Fibroblast of lung (primary cell): ENCODE measurements at regions not wholly inside any gene's neighbourhood (a gene's known extent, or its start where the extent isn't known, plus 50 kb on each side); places are given as distances from the start of the nearest gene placed in this dataset.

Source experiments
- DNase-seq, 2 donors: peaks; one replicate each; pipeline versions ENCODE4 v3.0.0 to v3.0.0-alpha.2; 2010; ENCODE audit warnings: low read depth in 2 of 2
- H2AFZ ChIP-seq: 2 replicates; pipeline ENCODE4 v1.5.1; 2012; ENCODE audit warnings: low read length, control low read depth, inconsistent platforms
- H3K27ac ChIP-seq: 2 replicates; pipeline ENCODE4 v1.5.1; 2011; ENCODE audit warnings: low read length, control low read depth; ENCODE audit not compliant: insufficient read depth
- H3K27me3 ChIP-seq: 2 replicates; pipeline ENCODE4 v1.5.1; 2011; ENCODE audit warnings: mild to moderate bottlenecking, low read length; ENCODE audit not compliant: control insufficient read depth, insufficient read depth
- H3K36me3 ChIP-seq: 2 replicates; pipeline ENCODE4 v1.5.1; 2011; ENCODE audit warnings: low read length; ENCODE audit not compliant: control insufficient read depth, insufficient read depth
- H3K4me1 ChIP-seq: 2 replicates; pipeline ENCODE4 v1.5.1; 2011; ENCODE audit warnings: low read length; ENCODE audit not compliant: control insufficient read depth, insufficient read depth; ENCODE audit errors: extremely low read depth
- H3K4me2 ChIP-seq: 2 replicates; pipeline ENCODE4 v1.5.1; 2011; ENCODE audit warnings: low read length, control low read depth; ENCODE audit not compliant: insufficient read depth; ENCODE audit errors: extremely low read depth
- H3K4me3 ChIP-seq, 4 experiments: fragments of 200-600 bp in 1 of 4; sonication (generic) in 1 of 4; replicated peaks in 1 of 4; 2 replicates each; pipeline ENCODE4 v1.5.1; 2011 to 2016; ENCODE audit warnings: low read length in 4 of 4, low read depth in 3 of 4, mild to moderate bottlenecking in 3 of 4, control low read depth in 2 of 4, inconsistent platforms in 1 of 4, mixed read lengths in 1 of 4; ENCODE audit not compliant: insufficient read depth in 1 of 4; ENCODE audit errors: control extremely low read depth in 1 of 4
- H3K79me2 ChIP-seq: 2 replicates; pipeline ENCODE4 v1.5.1; 2012; ENCODE audit warnings: mild to moderate bottlenecking, low read length, inconsistent platforms; ENCODE audit not compliant: control insufficient read depth, insufficient read depth
- H3K9ac ChIP-seq: 2 replicates; pipeline ENCODE4 v1.5.1; 2011; ENCODE audit warnings: mild to moderate bottlenecking, low read length, control low read depth; ENCODE audit not compliant: insufficient read depth
- H3K9me3 ChIP-seq: 2 replicates; pipeline ENCODE4 v1.5.1; 2012; ENCODE audit warnings: low read depth, low read length; ENCODE audit not compliant: control insufficient read depth, insufficient read depth
- H4K20me1 ChIP-seq: 2 replicates; pipeline ENCODE4 v1.5.1; 2011; ENCODE audit warnings: low read length; ENCODE audit not compliant: control insufficient read depth, insufficient read depth; ENCODE audit errors: extremely low read depth
- EZH2 ChIP-seq: IDR thresholded peaks from 2 replicates; pipeline ENCODE4 v1.5.1; 2012; ENCODE audit warnings: low read length, control low read depth, mild to moderate bottlenecking; ENCODE audit errors: missing control alignments
- TF ChIP-seq, protein P1 (sequence below), 2 donors: IDR thresholded peaks in 1 of 2; conservative IDR thresholded peaks in 1 of 2; 1 replicate in 1 of 2; 2 replicates in 1 of 2; pipeline ENCODE4 v1.5.1; 2011 to 2012; ENCODE audit warnings: low read length in 2 of 2, control low read depth in 1 of 2, inconsistent platforms in 1 of 2, low read depth in 1 of 2, mild to moderate bottlenecking in 1 of 2

DNA sequence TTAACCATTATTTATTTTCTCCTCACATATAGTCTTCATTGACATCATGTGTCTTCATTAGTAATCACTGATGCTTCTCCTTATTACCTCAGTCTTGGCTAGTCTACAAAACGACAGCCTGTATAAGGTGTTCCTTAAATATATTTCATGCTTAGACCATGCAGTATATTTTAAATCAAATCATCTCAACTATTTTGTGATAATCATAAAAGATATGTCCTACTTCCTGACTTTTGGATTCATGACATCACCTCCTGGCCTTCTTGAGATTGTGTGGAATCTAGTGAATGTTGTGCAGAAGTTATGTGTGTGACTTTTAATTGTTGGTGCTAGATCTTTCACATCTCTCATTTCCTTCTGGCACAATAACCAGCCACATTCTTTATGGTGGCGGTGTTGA lies 1339.3 kb upstream of the C9orf72 start:
- no peaks in the 10 kb centered on the region for H3K9me3 ChIP-seq
- no peak for TF ChIP-seq EZH2
- TF ChIP-seq, protein P1, sequence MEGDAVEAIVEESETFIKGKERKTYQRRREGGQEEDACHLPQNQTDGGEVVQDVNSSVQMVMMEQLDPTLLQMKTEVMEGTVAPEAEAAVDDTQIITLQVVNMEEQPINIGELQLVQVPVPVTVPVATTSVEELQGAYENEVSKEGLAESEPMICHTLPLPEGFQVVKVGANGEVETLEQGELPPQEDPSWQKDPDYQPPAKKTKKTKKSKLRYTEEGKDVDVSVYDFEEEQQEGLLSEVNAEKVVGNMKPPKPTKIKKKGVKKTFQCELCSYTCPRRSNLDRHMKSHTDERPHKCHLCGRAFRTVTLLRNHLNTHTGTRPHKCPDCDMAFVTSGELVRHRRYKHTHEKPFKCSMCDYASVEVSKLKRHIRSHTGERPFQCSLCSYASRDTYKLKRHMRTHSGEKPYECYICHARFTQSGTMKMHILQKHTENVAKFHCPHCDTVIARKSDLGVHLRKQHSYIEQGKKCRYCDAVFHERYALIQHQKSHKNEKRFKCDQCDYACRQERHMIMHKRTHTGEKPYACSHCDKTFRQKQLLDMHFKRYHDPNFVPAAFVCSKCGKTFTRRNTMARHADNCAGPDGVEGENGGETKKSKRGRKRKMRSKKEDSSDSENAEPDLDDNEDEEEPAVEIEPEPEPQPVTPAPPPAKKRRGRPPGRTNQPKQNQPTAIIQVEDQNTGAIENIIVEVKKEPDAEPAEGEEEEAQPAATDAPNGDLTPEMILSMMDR (conservative IDR thresholded peaks at IDR 0.05 in 1 of 2, IDR thresholded peaks at IDR 0.05 in 1 of 2; ENCODE audit: low read depth in 1 of 2, low read length in 2 of 2) = no peak
- H3K4me2 ChIP-seq = no peak overlapping the region
- H3K36me3 ChIP-seq = no peaks in the 10 kb centered on the region
- H3K4me3 ChIP-seq = no peak overlapping the region
- H3K27me3 ChIP-seq = no peaks in the 10 kb centered on the region
- no peak overlapping the region for H2AFZ ChIP-seq
- H3K4me1 ChIP-seq = no peaks in the 10 kb centered on the region
- no peak overlapping the region for H3K9ac ChIP-seq
- H4K20me1 ChIP-seq = no peaks in the 10 kb centered on the region
- no peak overlapping the region for H3K27ac ChIP-seq
- H3K79me2 ChIP-seq = no peaks in the 10 kb centered on the region
- DNase-seq = no peak

DNA sequence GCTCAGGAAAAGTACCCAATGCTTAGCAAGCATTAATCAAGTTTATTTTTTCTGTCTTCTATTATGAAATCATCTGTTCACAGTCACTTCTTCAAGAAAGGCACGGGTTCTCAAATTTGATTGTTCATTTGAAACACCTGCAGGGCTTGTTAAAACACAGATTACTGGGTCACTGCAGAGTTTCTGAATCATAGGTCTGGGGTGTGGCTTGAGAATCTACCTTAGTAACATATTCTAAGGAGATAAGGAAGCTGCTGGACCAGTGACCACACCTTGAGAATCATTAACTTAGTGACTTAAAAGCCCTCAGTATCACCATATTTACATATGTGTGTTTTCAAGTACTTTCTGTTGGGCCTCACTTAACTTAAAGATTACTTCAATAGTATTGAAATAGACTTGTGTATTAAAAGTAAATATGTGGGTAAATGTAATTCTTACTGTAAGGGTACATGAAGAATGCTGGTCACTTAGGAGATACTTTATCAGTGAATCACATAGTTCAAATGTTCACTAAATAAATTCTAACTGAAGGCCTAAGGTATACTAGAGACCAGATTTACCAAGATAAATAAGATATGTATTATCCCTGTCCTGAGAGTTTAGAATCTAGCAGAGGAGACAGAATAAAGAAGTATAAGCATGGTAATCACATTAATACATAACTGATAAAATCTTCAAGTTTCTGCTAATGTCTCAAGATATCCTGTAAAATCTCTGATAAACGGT lies 1342.1 kb upstream of the C9orf72 start:
- H3K27ac ChIP-seq = no peak overlapping the region

DNA sequence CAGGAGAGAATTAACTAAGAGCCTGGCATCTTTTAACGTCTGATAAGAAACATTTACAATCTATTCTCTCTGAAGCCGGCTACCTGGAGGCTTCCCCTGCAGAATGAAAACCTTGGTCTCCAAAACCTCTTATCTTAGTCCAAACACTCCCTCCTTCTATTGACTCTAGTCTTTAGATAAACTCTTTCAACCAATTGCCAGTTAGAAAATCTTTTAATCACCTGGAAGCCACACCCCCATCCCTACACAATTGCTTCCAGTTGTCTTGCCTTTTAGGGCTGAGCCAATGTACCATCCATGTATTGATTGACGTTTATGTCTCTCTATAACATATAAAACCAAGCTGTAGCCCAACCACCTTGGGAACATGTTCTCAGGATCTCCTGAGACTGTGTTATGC lies 1343.1 kb upstream of the C9orf72 start:
- DNase-seq = no peak
- Histone ChIP-seq H4K20me1 (no peaks in the 10 kb centered on the region), H3K4me1 (no peaks in the 10 kb centered on the region), H3K27ac (no peak overlapping the region), H3K4me3 (no peak overlapping the region), H3K9me3 (no peaks in the 10 kb centered on the region), H3K4me2 (no peak overlapping the region), H2AFZ (no peak overlapping the region), H3K36me3 (no peaks in the 10 kb centered on the region), H3K79me2 (no peaks in the 10 kb centered on the region), H3K27me3 (no peaks in the 10 kb centered on the region), H3K9ac (no peak overlapping the region)
- TF ChIP-seq, protein P1 (conservative IDR thresholded peaks at IDR 0.05 in 1 of 2, IDR thresholded peaks at IDR 0.05 in 1 of 2; ENCODE audit: low read depth in 1 of 2, low read length in 2 of 2) = no peak
- no peak for TF ChIP-seq EZH2

More for the DNA sequence above, 1342.1 kb upstream of the C9orf72 start:
- Histone ChIP-seq H3K36me3 (no peaks in the 10 kb centered on the region), H3K9ac (no peak overlapping the region), H3K4me2 (no peak overlapping the region), H4K20me1 (no peaks in the 10 kb centered on the region), H3K4me1 (no peaks in the 10 kb centered on the region), H3K4me3 (no peak overlapping the region), H2AFZ (no peak overlapping the region), H3K9me3 (no peaks in the 10 kb centered on the region), H3K27me3 (no peaks in the 10 kb centered on the region), H3K79me2 (no peaks in the 10 kb centered on the region)
- DNase-seq = no peak
- TF ChIP-seq, protein P1 (conservative IDR thresholded peaks at IDR 0.05 in 1 of 2, IDR thresholded peaks at IDR 0.05 in 1 of 2; ENCODE audit: low read depth in 1 of 2, low read length in 2 of 2) = no peak
- TF ChIP-seq EZH2 = no peak
